Activated CD4-positive, alpha-beta T cell treated with anti-CD3 and anti-CD28 coated beads, Interleukin-2, Interleukin-4, amounts not matched to agents 100 ng/mL and 50 ng/mL, durations not matched to agents 16 hours and 8 hours (primary cell): ENCODE measurements at regions not wholly inside any gene's neighbourhood (a gene's known extent, or its start where the extent isn't known, plus 50 kb on each side); places are given as distances from the start of the nearest gene placed in this dataset.

Experiments used
- DNase-seq: peaks from one replicate; pipeline ENCODE4 v3.0.0-alpha.2; 2020; ENCODE audit warnings: low spot score

GRCh38 chr21:28654406-28654805, 338.3 kb downstream of the LTN1 start:
- no peak for DNase-seq

DNA sequence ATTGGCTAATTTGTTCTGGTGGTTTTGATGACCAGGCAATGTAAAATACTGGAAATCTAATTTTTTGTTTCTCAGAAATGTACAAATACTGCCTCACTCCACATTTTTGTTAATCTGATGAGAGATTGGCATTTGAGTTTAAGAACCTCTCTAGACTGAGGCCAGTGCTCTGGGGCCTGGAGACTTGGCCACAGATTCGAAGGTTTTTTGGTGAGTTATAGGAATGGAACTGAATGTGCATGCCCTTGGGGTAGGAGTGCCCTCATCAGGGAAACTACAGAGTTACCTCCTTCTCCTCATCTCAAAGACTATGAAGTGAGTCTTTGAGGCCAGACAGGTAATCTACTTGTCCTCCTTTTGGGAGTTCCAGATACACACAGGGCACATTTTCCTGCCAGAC, 347.9 kb downstream of the LTN1 start:
- no peak for DNase-seq

DNA sequence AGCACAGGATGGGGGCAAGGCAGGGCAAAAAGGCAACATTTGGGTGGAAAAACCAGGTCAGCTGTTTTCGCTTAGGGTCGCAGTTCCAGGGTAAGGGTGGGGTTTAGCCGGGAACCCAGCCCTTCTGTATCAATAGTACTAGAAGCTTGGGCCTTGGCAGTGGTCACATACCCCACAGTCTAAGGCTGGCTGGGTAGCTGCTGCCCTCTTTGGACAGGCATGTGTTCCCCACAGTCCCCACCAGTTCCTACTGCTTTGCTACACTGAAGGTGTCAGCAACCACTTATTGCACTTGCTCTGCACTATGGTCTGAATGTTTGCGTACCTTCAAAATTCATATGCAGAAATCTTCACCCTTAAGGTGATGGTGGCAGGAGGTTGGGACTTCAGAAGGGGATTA, 349.8 kb downstream of the LTN1 start:
- no peak for DNase-seq

- no peak for DNase-seq
These were observed 350.9 kb downstream of the LTN1 start for GRCh38 chr21:28641731-28642130.

- DNase-seq = peak; percentile 33
These were observed 352.4 kb downstream of the LTN1 start for GRCh38 chr21:28640326-28640725.

DNA sequence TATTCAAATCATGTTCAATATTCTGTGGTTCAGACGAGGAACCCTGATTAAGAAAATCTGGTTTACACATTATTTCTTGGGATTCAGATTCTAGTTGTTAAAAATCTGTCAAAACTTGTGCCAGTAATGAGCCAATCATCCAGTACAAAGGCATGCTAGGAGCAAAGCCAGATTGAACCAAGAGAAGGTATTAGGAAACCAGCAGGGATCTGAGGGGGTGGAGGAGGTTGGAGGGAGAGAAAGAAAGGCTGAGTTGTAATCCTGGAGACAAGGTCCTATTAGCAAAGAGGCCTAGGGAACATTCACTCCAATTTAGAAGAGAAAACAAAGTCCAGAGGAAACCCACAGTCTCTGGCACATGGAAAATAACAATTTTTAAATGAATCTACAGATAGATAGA, 352.9 kb downstream of the LTN1 start:
- DNase-seq = no peak

DNA sequence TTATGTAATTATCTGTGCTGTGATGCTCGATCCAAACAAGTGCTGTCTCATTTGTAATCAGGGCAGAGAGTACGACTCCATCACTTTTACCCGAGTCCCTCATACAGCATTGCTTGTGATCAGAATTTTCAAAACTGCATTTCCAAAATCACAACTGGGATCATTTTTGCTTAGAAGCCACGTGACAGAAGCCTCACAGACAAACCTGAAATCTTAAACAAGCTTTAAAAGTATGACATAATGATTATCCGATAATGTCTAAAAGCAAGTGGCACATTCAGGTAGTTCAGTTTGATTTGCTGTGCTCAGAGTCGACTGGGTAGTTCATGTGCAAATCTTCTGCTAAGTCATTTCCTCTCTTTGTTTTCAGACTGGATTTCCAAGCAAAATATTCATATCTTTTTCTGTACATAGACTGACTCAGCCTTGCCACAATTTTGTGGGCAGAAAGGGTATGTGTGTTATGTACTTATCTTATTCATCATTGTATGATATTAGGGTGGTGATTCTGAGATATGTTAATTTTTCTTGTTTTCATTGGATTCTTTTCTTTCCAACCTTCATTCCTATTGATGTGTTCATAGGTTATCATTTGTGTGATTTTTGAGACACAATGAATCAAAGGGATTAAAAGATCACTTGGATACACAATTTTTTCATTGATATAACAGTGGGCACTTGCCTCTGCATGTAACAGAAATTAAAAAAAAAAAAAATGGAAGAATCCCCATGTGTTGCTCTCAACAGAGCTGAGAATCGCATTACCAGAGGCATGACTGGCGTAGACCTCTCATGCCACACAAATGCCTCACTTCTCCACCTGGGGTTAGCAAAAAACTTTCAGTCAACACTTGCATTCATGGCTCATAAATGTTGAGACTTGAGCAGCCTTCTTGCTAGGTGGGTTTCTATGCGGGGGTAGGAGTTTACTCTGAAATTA, 355.7 kb downstream of the LTN1 start:
- DNase-seq = peak; percentile 62

DNA sequence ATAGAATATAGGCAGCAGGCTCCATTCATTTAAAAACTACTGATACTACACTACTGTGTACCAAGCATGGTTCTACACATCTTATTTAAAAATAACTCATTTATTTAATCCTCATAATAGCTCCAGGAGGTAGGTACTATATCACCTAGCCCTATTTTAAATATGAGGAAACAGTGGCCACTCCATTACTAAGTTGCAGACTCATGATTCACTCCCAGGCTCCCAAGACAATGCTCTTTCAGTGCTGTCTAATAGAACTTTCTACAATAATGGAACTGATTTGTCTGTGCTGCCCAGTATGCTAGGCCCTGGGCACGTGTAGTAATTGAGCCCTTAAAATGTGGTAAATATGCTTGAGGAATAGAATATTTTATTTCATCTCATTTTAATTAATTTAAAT, 357.1 kb downstream of the LTN1 start:
- no peak for DNase-seq

DNA sequence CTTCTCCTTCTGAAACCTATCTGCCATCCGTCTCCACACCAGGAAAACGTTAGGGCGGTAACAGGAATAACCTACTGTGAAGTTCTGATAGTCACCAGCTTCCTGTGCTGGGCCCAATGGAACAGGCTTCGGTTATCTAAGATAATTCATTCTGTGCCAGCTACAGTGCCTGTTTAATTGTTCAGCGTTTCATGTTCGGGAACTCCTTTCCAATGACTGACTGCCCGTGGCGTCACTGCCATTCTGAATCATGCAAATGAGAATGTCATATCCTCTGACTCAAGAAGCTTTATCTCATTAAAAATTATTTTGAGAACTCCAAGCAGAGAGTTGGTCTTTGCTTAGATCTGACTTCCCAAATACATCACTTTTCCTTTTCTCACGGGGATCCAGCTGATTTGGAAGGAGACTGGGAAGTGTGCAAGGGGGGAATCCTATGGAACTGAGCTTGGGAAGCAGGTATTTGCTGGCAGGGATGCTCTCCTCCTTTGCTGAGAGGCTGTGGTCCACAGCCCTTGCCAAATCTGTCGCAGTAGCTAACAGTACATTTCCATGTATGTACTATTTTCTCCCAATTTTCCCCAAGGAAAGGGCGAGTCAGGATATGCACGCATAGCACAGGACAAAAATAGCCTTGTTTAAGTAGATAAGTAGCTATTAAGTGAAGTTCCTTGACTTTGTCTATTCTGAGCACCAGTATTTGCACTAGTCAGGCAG, 358.7 kb downstream of the LTN1 start:
- no peak for DNase-seq

DNA sequence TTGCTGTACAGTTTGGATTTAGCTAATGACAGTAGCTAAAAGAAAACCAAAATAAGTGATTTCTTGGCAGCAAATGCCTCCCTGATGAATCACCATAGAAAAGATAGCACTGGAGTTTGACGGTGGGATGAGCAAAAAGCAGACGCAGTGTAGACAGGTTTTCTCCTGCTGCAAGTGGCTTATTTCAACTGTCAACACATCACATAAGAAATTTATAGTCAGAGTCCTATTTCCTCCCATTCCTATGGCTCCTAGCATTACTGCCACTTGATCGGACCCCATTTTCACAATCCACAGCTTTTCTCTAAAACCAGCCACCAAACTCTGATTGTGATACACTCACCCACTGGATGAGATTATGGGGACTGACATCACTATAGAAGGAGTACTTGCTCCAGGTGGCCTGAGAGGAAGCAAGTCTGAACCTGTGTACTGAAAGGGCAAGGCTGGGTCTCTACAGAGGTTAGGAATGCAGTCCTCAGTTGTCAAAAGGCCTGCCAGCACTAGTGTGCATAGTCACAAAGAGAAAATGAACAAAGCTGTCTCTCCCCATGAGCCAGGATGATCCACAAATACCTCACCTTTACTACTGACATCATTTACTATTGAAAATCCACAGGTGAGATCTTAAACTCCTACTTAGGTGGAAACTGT, 359.8 kb downstream of the LTN1 start:
- DNase-seq = no peak

DNA sequence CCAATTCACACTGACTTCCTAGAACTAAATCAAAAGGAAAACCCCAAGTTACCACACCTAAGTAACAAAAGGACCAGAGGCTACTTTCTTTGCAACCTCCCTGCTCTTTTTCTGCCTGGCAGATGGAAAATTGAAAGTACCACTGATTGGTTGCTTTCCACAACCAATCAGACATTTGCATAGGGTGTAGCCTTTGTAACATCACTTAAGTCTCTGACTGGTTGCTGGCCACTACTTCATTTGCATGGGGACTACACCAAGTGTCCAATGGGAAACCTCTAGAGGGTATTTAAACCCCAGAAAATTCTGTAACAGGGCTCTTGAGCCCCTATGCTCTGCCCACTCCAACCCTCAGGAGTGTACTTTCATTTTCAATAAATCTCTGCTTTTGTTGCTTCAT, 365.0 kb downstream of the LTN1 start:
- DNase-seq = no peak

GRCh38 chr21:28627261-28627660, 365.4 kb downstream of the LTN1 start:
- DNase-seq = no peak

DNA sequence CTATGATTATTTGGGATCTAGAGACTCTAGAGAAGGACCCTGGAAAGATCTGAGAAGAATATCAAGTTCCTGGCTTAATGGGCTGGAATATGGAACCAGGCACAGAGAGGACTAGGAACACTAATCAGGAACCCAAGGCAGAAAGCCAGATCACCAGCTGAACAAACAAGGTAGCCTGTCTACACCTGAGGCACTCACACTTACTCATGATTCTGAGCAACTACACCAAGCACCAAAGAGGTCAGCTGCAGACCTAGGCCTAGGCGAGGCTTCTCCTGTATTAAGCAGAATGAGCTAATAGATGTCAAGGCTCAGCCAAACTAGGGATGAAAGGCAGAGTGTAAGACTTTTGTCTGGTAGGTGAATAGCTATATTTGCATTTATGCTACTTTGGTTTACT, 368.1 kb downstream of the LTN1 start:
- DNase-seq = no peak

DNA sequence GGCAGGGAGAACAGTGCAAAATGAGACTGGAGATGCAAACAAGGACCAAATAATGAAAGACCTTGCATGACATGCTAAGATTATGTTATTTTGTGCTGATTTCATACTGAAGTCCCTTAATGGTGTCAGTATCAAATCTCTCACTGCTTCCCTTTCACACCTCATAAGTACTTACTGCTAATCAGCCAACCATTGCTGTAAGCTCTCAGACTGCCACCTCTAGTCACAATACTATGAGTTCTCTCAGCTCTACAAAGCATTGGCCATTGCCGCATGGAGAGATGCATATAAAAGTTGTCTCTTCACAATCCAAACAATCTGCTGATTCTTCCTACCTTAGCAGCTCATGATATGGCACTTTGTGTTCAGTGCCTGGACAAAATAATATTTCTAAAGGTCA, 375.4 kb downstream of the LTN1 start:
- DNase-seq = no peak

DNA sequence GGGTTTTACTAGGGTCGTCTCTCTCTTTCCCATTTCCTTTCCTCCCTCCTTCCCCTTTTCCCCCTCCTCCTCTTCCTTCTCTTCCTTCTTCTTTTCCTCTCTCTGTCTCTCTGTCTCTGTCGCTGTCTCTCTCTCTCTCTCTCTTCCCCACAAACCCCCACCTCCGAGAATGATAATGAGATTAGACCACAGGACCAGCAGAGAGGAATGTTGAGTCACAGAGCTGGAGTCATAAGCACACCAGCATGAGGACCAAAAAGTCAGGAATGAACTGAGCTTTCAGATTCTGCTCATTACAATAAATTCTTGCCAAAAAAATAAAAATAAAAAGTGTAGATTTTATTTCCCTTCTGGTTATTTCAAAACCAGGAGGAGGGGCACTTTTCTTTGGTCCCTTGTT, 377.4 kb downstream of the LTN1 start:
- DNase-seq = no peak

DNA sequence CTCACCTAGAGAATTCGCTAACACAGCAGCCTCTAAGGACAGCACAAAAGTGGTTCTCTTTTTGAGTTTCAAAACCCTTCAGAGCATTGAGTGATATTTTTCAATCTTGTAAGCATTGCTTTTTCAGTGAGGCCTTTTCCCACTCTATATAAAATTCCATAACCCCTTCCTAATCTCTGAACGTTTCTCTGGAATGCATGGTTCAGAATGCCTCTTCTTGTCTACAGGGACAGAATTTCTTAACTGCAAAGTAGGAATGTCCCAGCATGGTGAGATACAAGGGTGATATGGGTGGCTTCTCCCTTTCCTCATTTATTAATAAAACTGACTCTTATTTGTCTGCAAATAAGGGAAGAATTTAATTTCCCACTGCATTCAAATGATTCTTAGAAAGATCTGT, 377.9 kb downstream of the LTN1 start:
- no peak for DNase-seq

- DNase-seq = no peak
These were observed 384.0 kb downstream of the LTN1 start for GRCh38 chr21:28608646-28609045.

DNA sequence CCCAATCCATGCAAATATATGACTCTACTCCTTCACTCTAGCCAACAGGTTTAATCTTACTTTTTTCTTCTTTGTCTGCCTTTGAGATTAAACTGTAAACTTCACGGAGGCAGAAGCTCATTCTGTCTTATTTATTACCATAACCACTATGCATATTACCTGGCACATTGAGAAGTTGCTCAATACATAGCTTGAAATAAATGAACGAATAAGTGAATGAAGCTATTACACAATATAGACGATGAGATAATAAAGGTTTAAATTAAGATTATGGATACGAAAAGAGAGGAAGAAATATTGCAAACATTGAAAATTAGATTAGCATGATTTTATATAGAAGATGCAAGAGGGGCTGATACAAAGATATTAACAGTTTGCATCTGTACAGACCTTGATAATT, 385.1 kb downstream of the LTN1 start:
- DNase-seq = no peak

DNA sequence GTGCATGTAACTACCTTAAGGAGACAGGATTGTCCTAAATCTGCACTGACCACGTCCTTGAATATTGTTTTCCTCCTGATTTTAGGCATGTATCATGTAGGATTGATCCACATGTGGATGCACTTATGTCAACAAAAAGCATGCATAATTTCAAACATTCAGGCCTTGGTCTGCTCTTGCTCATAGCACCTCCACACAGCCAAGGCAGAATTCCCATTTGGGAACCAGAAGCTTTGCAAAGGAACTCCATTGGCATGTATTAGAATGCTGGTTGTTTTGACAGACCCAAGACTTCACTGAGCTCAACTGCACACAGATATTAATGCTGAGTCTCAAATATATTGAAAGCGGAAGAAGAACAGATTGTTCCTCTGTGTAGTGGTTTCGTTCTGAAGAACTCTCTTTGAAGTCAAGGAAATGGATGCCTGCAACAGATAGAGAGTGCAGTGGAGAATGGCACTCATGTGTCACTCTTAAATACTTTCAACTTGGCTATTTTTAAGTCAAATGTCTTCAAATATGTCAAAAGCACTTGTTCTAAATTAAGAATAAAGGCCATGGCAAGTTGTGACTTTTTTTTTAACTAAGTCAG, 387.6 kb downstream of the LTN1 start:
- DNase-seq = peak; percentile 33

DNA sequence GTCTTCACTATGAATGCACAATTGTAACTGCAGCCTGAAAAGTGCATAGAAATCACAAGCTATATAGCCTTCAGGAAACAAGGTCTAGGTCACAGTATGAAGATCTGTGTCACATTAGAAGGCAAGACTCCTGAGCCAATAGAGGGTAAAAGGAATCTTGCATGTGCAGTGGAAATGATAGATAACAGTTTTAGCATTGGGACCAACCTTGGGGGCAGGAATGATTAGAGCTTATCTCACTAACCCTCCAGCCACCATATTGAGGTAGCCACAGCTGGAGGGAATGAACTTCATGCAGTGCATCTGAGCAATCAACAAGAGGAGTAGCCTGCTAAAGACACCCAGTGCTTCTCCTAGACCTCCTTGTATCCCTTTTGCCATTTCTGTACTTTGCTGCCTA, 390.1 kb downstream of the LTN1 start:
- no peak for DNase-seq

GRCh38 chr21:28598214-28598613, 394.5 kb downstream of the LTN1 start:
- no peak for DNase-seq

DNA sequence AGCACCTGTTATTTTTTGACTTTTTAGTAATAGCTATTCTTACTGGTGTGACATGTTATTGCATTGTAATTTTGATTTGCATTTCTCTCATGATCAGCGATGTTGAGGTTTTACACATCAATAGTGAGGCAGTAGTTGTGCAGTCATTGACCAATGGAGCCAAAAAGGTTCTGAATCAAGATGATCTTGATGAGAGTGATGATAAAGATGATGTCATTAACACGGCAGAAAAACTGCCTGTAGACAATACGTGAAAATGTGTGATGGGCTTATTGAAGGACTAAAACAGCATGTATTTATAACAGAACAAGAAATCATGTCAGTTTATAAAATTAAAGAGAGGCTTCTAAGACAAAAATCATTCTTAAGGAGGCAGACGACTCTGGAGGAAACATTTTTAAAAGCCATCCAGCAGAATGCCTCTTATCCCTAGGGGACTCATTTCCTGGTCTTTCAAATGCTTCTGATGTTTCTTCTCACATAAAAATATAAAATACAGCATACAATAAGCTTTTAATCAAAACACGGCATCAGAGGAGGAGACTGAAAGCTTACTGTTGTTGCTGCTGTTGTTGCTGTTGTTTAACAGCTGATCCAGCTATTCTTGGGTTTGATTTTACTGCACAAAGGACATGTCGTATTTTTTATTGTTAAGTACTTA, 400.3 kb downstream of the LTN1 start:
- DNase-seq = no peak
